Activated CD4-positive, alpha-beta T cell treated with anti-CD3 and anti-CD28 coated beads, Interleukin-2, Interleukin-6, amounts not matched to agents 100 ng/mL and 50 ng/mL, durations not matched to agents 16 hours and 8 hours (primary cell): ENCODE measurements at regions not wholly inside any gene's neighbourhood (a gene's known extent, or its start where the extent isn't known, plus 50 kb on each side); places are given as distances from the start of the nearest gene placed in this dataset.
A peak's percentile ranks its signal among the peaks of the same experiment; 100 is the strongest.
"Not testable (repeated sequence)": the region's sequence is repeated elsewhere in the genome, so short reads cannot be mapped to it uniquely, and the experiment has no call there.

Source experiments
- DNase-seq: peaks from one replicate; pipeline ENCODE4 v3.0.0-alpha.2; 2020

GRCh38 chr11:69887841-69888427, 68.7 kb upstream of the FGF3 start:
- DNase-seq: no peak

- peak; percentile 70 for DNase-seq
Observed at GRCh38 chr11:69888483-69889181, 69.4 kb upstream of the FGF3 start.

- DNase-seq: no peak
Observed at GRCh38 chr11:69889400-69890318, 70.4 kb upstream of the FGF3 start.

GRCh38 chr11:69890476-69890875, 71.3 kb upstream of the FGF3 start:
- DNase-seq: no peak

- DNase-seq: no peak
Observed at GRCh38 chr11:69891421-69892236, 72.4 kb upstream of the FGF3 start.

- no peak for DNase-seq
Observed at GRCh38 chr11:69892237-69892985, 73.2 kb upstream of the FGF3 start.

GRCh38 chr11:69892986-69893555, 73.9 kb upstream of the FGF3 start:
- no peak for DNase-seq

- DNase-seq: no peak
Observed at GRCh38 chr11:69893631-69894030, 74.4 kb upstream of the FGF3 start.

- DNase-seq: no peak
Observed at GRCh38 chr11:69894181-69894611, 75.0 kb upstream of the FGF3 start.

GRCh38 chr11:69894648-69895047, 75.4 kb upstream of the FGF3 start:
- DNase-seq: no peak

- DNase-seq: no peak
Observed at GRCh38 chr11:69896250-69896649, 77.0 kb upstream of the FGF3 start.

- no peak for DNase-seq
Observed at GRCh38 chr11:69898123-69898522, 78.9 kb upstream of the FGF3 start.

- DNase-seq: no peak
Observed at GRCh38 chr11:69899957-69900821, 81.0 kb upstream of the FGF3 start.

GRCh38 chr11:69900822-69901302, 81.6 kb upstream of the FGF3 start:
- DNase-seq: not testable (repeated sequence)

- no peak for DNase-seq
Observed at GRCh38 chr11:69902337-69902736, 83.1 kb upstream of the FGF3 start.

GRCh38 chr11:69903211-69903610, 84.0 kb upstream of the FGF3 start:
- no peak for DNase-seq

GRCh38 chr11:69904161-69904973, 85.2 kb upstream of the FGF3 start:
- no peak for DNase-seq

- no peak for DNase-seq
Observed at GRCh38 chr11:69904974-69905535, 85.8 kb upstream of the FGF3 start.
